Ishikawa (cell line): ENCODE measurements at regions not wholly inside any gene's neighbourhood (a gene's known extent, or its start where the extent isn't known, plus 50 kb on each side); places are given as distances from the start of the nearest gene placed in this dataset.

Experiments used
- CEBPB ChIP-seq: IDR thresholded peaks from 2 replicates; pipeline ENCODE4 v1.6.1; 2012
- CREB1 ChIP-seq: IDR thresholded peaks from 2 replicates; pipeline ENCODE4 v1.6.1; 2012; ENCODE audit warnings: low read depth
- EGR1 ChIP-seq: IDR thresholded peaks from 2 replicates; pipeline ENCODE4 v1.6.1; 2012
- FOXM1 ChIP-seq: IDR thresholded peaks from 2 replicates; pipeline ENCODE4 v1.6.1; 2012; ENCODE audit warnings: low read depth, borderline replicate concordance
- MAX ChIP-seq: IDR thresholded peaks from 2 replicates; pipeline ENCODE4 v1.6.1; 2012
- RAD21 ChIP-seq: IDR thresholded peaks from 2 replicates; pipeline ENCODE4 v1.6.1; 2012; ENCODE audit warnings: low read depth
- TAF1 ChIP-seq: IDR thresholded peaks from 2 replicates; pipeline ENCODE4 v1.6.1; 2012; ENCODE audit warnings: low read depth, mild to moderate bottlenecking
- TCF12 ChIP-seq: IDR thresholded peaks from 2 replicates; pipeline ENCODE4 v1.6.1; 2012; ENCODE audit warnings: low read depth
- YY1 ChIP-seq: IDR thresholded peaks from 2 replicates; pipeline ENCODE4 v1.6.1; 2012; ENCODE audit warnings: low read depth
- ZBTB7A ChIP-seq: IDR thresholded peaks from 2 replicates; pipeline ENCODE4 v1.6.1; 2012; ENCODE audit warnings: low read depth
- TF ChIP-seq, protein P1 (sequence below): IDR thresholded peaks from 2 replicates; pipeline ENCODE4 v1.6.1; 2012; ENCODE audit warnings: low read depth, mild to moderate bottlenecking

DNA sequence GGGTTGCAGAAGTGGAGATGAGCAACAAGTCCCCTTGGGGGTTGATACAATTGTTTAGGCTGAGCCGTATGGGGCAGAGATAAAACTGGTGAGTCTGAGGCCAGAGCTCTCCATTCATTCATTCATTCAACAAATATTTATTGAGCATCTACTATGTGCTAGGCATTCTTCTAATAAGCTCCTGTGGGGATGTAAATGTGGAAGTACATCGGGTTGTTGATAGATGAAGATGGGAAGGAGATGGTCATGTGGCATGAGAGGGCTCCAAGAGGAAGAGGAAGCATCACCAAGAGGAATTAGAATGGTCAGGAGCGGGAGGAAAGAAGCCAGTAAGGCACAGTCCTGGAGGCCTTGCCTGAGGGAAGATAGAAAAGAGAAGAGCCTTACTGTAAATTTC, 98.7 kb upstream of the MLN start:
- TF ChIP-seq, protein P1, sequence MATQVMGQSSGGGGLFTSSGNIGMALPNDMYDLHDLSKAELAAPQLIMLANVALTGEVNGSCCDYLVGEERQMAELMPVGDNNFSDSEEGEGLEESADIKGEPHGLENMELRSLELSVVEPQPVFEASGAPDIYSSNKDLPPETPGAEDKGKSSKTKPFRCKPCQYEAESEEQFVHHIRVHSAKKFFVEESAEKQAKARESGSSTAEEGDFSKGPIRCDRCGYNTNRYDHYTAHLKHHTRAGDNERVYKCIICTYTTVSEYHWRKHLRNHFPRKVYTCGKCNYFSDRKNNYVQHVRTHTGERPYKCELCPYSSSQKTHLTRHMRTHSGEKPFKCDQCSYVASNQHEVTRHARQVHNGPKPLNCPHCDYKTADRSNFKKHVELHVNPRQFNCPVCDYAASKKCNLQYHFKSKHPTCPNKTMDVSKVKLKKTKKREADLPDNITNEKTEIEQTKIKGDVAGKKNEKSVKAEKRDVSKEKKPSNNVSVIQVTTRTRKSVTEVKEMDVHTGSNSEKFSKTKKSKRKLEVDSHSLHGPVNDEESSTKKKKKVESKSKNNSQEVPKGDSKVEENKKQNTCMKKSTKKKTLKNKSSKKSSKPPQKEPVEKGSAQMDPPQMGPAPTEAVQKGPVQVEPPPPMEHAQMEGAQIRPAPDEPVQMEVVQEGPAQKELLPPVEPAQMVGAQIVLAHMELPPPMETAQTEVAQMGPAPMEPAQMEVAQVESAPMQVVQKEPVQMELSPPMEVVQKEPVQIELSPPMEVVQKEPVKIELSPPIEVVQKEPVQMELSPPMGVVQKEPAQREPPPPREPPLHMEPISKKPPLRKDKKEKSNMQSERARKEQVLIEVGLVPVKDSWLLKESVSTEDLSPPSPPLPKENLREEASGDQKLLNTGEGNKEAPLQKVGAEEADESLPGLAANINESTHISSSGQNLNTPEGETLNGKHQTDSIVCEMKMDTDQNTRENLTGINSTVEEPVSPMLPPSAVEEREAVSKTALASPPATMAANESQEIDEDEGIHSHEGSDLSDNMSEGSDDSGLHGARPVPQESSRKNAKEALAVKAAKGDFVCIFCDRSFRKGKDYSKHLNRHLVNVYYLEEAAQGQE: no peak
- no peak for TF ChIP-seq TAF1
- TF ChIP-seq FOXM1: no peak
- TF ChIP-seq YY1: no peak
- TF ChIP-seq RAD21: no peak
- no peak for TF ChIP-seq TCF12
- TF ChIP-seq MAX: no peak
- TF ChIP-seq CEBPB: no peak
- TF ChIP-seq EGR1: no peak
- no peak for TF ChIP-seq ZBTB7A
- TF ChIP-seq CREB1: no peak
